ENCODE measurements at regions not wholly inside any gene's neighbourhood (a gene's known extent, or its start where the extent isn't known, plus 50 kb on each side); places are given as distances from the start of the nearest gene placed in this dataset.
A peak's percentile ranks its signal among the peaks of the same experiment; 100 is the strongest.

DNA sequence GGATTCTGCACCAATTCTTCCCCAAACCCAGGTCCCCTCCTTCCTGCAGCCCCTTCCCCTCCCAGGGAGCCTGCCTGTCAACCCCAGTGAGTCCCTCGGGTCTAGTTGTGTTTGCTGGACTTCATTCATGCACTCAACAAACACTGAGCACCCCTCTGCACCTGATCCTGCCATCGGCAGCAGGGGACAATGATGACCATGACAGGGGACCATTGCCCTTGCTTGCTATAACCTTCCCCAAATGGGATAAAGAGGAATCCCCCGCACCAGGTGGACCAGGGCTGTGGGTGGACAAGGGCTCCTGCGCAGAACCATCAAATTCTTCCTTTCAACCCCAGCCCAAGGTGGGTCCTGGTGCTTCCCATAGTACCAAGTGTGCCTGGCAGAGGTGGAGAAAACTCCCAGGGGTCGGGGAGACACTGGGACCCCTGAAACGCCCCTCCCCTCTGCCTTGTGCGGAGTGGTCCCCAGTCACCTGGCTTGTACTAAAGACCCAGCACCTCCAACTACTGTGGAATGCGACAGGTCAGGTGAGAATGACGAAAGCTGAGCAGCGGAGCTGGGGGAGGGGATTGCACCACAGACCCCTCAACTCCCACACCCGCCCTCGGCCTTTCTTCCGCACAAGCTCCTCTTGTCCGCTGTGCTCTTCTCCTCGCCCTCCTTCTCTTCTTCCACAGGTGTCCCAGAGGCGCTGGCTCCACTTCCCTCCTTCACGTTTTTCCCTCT is 119.9 kb upstream of the ZNF217 start:
- DNase-seq, result no peak

DNA sequence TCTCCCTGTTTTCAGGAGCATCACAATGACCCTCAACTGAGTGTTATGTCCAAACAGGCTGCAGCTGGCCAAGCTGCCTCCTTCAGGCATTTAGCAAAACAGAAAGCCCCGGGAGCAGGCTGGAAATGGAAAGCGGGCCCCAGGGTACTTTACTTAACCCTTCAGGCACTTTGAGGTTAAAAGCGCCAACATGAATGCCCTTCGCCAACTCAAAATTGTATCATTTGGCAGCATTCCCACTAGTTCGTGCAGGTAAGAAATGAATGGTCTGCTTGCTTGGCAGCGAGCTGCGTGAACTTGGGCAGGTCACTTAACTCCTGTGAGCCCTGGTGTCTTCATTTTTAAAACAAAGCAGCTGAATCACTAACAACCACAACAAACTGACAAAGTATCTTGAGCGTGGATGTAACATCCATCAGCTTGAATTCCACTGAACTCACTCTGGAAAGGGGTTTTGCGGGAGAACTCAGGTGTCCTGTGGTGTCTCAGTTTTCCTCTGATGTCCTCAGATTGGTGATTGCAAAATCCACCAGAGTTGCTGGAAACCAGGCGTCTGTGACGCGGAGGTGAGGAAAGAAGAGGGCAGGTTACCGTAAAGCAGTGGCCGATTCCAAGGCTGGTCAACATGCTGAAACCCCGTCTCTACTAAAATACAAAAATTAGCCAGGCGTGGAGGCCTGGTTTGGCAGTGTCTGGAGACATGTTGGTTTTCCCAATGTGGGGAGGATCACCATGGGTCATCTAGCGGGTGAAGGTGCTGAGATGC is 118.8 kb upstream of the ZNF217 start:
- no peak for DNase-seq

DNA sequence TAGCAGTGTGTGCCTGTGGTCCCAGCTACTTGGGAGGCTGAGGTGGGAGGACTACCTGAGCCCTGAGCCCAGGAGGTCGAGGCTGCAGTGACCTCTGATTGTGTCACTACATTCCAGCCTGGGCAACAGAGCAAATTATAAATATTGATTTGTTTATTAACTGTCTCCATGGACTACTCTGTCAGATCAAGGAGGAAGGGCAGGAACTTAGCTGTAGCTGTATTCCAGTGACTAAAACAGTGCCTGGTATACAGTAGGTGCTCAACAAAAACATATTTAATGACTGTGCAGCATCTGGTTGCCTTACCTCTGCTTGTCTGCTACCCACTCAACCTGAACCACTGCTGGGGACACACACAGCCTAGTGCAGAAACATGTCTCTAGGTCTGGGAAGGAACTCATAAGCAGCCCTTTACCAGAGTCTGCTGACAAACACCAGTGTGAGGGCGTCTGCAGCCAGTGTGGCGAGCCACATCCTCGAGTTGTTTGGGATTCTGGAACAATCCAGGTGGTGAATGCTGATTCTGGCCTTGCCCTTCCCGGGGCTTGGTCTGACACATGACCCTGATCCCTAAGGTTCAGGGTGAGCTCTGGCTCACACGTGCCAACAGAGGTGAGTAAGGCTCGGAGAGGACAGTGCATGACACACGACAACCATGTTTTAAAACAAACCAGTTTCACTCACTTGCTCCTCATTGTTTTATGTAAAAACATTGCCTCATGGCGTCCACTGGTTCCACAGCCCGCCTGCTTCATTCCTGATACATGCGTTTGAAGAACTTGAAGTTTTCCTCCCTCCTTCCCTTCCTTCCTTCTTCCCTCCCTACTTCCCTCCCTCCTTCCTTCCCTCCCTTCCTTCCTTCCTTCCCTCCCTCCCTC is 117.9 kb upstream of the ZNF217 start:
- no peak for DNase-seq

DNA sequence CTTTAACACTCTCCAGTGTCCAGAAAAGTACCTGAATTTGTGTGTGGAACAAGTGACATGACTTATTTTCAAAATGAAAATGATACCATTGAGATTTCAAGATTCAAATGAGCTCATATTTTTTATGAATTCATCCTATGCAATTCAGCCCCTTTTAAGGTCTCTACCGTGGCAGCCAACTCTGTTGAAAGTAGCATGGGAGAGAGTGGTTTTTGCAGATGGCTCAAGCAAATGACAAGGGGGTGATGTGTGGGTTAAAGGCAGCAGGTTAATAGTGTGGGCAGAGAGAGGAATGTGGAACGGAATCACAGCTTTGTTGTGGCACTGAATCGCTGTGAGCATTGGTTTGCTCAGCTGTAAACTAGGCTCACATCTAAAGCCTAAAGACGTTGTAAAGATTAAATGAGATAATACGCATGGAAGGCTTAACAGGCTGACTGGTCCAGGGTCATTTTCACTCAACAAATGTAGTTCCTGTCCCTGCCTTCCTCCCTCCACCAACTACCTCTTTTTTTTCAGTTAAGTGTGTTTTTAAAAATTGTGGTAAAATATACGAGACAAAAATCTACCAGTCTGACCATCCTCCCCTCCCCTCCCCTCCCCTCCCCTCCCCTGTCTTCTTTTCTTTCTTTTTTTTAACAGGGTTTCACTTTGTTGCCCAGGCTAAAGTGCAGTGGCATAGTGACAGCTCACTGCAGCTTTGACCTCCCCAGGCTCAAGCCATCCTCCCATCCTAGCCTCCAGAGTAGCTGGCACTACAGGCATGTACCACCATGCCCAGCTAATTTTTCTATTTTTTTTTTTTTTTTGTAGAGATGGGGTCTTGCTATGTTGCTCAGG is 114.7 kb upstream of the ZNF217 start:
- no peak for DNase-seq

DNA sequence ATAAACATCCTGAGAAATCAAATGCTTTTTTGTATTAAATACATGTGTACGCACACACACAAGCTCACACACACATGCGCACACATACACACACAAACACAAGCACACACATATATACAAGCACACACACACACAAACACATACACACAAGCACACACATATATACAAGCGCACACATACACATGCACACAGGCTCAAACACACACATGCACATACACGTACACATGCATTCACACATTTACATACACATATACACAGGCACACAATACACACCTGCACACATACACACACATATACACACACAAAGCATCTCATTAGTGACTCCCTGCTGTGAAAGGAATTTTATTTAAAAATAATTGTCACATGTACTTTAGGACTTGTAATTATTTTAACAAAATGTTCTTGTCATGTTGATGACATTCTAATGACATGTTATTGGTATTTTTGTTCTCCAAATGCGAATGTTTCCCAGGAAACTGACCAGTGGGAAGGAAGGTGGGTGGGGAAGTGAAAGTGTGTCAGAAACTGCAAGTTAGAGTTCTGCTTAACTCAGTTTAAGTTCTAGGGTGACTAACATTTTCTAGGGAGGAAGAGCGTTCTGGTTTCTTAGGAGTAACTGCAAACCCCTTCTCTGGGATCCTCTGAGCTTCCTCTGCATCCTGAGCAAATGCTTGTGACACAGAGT is 113.9 kb upstream of the ZNF217 start:
- DNase-seq, result no peak

DNA sequence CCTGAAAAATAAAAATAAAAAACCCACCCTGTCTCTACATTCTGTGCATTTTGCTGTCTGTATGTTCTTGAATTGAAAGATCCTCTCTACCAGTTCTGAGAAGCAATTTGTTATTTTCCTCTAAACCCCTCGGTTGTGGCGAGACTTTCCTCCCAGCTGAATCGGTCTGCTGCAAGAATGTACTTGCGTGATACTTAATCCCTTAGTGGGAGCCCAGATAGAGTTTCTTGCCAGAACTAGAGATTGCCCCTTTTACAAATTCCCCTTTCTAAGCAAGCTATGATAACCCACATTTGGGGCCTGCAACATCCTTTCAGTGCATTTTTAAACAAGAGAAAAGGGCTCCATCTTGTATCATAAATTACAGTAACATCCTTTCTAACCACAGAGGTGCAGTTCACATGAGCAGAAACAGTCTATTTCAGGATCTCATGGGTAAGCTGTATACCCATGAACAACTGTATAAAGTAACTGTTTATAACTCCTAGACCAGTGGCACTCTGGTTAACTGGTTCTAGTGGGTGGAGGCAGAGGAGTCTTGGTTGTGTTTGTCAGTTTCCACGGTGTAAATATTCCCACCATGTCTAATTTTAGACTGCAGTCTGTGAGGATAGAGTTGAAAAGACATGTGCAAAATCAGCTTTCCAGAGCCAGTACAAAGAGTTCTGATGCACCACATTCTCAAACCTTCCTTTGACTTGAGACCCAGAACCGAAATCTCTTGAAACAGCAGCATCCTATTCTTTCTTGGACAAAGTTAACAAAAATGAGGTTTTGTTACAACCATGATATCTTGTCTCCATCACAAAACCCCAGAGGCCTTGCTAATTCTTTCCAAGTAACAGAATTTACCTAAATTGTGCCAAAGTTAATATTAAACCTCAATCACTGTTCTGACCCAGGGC is 113.1 kb upstream of the ZNF217 start:
- peak; percentile 36 for DNase-seq

DNA sequence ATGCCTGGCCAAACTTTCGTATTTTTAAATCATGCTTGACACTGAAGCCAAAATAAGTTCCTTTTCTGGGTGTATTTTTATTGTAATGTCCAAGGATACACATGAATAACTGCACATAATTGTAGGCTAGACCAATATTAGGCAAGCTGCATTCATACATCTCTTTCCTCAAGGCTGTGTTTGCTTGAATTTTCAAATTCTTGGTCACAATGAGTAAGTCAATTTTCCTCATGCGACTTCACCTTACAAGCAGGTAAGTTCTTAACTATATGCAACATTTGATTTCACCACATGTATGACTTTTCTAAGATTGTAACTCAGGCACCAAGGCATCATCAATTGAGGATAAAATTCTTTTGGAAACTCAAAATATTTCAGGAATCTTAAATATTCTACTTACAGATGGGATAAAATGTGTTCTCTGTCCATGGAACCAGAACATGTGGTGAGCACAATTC is 112.4 kb upstream of the ZNF217 start:
- DNase-seq, result no peak

DNA sequence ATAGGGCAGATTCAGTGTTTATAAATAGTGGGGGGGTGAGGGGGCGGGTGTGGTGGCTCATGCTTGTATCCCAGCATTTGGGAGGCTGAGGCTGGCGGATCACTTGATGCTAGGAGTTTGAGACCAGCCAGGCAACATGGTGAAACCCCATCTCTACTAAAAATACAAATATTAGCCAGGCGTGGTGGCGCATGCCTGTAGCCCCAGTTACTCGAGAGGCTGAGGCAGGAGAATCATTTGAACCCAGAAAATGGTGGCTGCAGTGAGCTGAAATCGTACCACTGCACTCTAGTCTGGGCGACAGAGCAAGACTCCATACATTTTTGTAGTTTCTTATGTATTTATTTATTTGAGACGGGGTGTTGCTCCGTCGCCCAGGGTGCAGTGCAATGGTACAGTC is 109.0 kb upstream of the ZNF217 start:
- DNase-seq, result no peak

DNA sequence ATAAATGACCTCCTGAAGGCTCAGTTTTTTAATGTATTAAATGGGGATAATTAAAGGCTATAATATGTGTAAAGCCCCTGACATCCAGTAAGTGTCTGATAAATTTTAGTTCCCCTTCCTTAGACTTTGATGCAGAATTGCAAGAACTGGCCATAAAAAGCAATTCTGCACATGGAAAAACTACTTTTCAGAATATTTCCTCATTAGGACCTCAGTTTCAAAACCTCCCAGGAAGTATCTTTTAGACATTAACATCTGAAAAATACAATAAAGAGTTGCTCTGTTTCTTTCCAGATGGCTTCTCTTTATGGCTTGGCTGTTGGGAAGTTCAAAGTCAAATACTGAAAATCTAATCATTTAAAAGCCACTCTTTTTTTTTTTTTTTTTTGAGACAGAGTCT is 106.3 kb upstream of the ZNF217 start:
- no peak for DNase-seq

DNA sequence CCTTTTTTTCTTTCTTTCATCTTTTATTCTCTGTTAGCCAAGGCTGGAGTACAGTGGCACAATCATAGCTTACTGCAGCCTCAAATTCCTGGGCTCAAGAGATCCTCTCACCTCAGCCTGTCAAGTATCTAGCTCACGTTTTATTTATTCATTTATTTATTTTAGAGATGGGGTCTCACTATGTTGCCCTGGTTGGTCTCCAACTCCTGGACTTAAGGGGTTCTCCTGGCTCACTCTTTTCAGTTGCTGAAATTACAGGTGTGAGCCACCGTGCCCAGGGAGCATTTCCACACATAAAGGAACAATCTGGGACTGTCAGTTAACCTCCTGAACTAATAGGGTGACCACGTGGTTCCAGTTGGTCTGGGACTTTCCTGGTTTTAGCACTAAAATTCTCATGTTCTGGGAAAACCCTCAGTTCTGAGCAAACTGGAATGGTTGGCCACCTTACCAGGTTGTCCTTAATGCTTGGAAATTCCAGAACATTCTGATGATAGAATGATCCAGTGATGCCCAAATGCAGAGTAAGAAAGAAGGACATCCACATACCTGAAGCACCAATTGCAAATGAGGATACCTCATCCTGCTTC is 105.5 kb upstream of the ZNF217 start:
- DNase-seq, result no peak

DNA sequence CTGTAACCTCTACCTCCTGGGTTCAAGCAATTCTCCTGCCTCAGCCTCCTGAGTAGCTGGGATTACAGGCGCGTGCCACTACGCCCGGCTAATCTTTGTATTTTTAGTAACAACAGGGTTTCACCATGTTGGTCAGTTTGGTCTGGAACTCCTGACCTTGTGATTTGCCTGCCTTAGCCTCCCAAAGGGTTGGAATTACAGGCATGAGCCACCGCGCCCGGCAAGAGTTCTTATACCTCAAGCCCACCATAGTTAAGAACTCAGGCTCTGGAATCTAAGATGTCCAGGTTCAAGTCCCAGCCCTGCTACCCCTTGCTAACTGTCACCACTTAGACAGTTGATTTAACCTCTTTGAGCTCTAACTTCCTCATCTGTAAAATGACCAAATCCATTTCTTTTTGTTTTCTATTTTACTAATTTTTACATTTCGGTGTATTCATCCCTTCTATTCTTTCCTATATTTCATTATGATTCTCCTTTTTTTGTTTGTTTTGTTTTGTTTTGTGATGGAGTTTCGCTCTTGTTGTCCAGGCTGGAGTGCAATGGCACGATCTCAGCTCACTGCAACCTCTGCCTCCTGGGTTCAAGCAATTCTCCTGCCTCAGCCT is 104.8 kb upstream of the ZNF217 start:
- no peak for DNase-seq

DNA sequence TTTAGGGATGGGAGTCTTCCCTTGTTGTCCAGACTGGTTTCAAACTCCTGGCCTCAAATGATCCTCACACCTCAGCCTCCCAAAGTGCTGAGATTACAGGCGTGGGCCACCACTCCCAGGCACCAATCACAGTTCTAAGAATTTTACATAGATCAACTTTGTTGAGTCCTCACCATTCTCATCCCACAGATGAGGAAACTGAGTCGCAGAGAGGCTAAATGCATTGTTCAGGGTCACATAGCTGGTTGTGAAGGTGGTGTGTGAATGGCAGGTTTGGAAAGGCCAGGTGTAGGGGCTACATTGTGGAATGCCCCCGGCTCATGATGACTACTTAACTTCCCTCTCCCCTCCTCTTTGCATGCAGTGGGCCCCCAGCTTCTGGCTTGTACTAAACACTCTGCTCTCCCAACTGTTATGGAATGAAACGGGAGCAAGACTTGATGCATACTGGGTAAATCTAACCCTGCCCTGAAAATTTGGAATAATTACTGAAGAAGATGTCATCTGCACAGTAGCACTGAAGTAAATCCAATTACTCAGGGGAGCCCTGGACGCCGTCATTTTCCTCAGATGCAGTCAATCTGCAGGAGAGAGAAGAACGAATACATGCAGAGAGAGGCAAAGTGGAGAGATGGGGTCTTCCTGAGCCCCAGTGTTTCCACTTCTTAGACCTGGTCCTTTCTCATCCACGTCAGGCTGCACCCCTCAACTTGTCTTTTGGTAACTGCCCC is 102.3 kb upstream of the ZNF217 start:
- no peak for DNase-seq

DNA sequence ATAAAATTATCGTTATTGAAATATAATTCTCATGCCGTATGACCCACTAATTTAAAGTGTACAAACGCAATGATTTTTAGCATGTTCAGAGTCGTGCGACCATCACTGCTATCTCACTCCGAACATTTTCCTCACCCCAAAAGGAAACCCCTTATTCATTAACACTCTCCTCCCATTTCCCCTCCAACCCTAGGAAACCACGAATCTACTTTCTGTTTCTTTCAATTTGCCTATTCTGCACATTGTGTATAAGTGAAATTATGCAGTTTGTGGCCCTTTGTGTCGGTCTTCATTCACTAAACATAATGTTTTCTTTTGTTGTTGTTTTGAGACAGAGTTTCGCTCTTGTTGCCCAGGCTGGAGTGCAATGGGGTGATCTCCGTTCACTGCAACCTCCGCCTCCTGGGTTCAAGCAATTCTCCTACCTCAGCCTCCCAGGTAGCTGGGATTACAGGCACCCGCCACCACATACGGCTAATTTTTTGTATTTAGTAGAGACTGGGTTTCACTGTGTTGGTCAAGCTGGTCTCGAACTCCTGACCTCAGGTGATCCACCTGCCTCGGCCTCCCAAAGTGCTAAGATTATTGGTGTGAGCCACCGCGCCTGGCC is 99.7 kb upstream of the ZNF217 start:
- no peak for DNase-seq

DNA sequence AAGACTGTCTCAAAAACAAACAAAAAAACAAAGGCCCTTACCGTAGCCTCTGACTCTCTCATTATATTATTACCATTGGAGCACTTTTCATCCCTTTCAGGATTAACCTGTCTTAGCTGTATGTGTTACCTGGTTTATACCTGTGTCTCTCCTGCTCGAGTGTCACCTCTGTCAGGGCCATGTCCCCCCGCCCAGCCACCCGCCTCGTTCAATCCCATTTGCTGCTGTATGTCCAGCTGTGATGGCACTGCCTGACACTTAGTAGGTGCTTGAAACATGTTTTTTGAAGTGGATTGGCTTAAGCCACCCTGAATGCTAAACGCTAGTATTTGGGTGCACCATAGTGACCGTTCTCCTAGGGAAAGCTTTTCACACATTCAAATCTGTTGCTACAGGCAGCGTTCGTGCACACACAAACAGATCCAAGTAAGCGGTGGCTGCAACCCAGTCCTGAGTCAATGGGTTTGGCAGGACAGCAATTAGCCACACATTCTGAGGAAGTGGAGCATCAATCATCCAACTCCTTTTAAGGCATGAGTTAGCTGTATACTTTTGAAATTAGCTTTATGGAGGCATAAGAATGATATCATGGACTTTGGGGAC is 98.9 kb upstream of the ZNF217 start:
- peak; percentile 44 for DNase-seq

DNA sequence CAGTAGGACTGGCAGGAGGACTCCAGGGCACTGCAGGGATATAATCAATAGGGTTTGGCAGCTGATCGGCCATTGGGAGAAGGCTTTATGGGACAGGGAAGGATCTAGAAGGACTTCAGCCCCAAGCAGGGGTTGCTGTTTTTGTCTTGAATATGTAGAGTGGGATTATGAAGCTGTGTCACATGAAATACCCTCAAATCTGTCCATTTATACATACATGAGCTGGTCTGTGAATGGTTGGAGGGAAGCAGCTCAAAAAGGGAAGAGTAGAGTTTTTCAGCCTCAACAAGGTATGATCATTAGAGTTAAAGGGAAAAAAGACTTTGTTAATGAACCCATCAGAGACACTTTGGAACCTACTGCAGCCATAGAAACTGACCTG is 98.2 kb upstream of the ZNF217 start:
- DNase-seq, result no peak

DNA sequence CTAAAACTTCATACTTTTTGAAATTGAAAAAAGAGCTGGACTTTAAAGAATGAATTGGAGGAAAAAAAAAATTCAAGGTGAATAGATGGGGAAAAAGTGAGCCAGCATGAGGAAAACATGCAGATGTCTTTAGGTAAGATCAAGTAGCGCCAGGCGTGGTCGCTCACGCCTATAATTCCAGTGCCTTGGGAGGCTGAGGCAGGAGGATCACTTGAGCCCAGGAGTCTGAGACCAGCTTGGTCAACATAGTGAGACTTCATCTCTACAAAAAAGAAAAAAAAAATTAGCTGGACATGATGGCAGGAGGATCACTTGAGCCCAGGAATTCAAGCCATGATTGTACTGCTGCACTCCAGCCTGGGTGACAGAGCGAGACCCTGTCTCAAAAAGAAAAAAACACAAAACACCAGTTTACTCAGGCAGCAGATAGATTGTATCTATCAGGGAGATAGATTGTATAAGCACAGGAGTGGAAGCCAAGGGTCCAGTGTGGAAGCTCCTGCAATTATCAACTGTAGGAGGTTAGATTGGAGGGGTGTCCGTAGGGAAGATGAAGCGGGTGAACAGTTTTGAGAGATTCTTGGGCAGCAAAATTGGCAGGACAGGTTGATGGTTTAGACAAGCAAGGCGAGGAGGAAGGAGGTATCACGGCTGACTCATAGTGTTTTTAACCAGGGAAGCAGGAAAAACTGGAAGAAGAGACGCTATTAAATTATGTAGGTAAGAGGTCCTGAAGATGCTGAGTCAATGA is 97.6 kb upstream of the ZNF217 start:
- no peak for DNase-seq

DNA sequence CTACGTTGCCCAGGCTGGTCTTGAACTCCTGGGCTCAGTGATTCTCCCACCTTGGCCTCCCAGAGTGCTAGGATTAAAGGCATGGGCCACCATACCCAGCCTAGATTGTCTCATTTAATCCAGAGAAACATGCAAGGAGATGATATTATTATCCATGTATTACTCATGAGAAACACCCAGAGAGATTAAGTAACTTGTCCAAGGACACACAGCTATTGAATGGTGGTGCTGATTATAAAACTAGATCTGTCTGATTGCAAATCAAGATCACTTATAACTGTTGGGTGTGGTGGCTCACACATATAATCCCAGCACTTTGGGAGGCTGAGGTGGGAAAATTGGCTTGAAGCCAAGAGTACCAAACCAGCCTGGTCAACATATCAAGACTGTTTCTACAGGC is 94.4 kb upstream of the ZNF217 start:
- no peak for DNase-seq
